ENCODE measurements at regions not wholly inside any gene's neighbourhood (a gene's known extent, or its start where the extent isn't known, plus 50 kb on each side); places are given as distances from the start of the nearest gene placed in this dataset.

DNA sequence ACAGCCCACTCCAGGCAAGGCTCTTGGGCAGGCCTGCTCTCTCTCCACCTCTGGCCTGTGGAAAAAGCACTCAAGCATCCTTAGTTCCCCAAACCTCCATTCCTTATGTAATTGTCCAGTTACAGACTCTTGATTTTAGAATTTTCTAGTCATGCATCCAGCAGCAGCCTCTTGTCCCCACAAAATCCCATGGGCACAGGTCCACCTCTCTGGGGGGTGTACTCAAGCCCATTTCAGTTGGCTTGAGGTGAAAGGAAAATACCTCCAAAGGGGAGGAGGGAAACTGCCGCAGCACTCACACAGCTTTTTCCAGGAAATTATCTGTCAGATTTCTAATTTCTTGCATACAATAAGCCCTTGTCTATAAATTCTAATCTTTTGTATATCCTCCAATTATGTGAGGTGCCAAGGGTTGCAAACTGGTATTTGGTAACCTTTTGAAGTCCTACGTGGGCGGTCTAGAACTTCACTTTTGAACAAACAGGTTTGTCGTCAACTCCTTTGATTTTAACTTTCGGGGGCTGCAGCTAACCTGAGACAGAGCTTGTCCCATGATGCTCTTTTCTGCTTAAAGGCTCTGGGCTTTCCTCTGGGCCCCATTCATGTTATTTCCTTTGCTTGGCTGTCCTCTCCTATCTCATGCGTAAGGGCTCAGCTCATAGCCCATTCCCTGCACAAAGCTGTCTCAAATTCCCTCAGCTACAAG, 104.7 kb upstream of the CEP85L start:
- no peaks in the 10 kb centered on the region for H3K9me3 ChIP-seq (replicated peaks; ENCODE audit: control insufficient read depth, insufficient read depth, low read length)
- H3K4me1 ChIP-seq (ENCODE audit: control insufficient read depth, insufficient read depth, low read length) = no peaks in the 10 kb centered on the region
- no peaks in the 10 kb centered on the region; a peak in 1 of 4 replicates for H3K27me3 ChIP-seq (replicated peaks in 1 of 2; ENCODE audit: control insufficient read depth in 2 of 2, insufficient read depth in 2 of 2, low read length in 1 of 2)
- no peak for ATAC-seq
- H3K36me3 ChIP-seq (ENCODE audit: control insufficient read depth in 2 of 2, insufficient read depth in 2 of 2, low read length in 1 of 2) = no peaks in the 10 kb centered on the region
- POLR2A ChIA-PET = no interaction called here
- no peak overlapping the region for H3K9ac ChIP-seq (ENCODE audit: control insufficient read depth, insufficient read depth, low read length)
- CTCF ChIA-PET = no interaction called here
- no peak overlapping the region for H2AFZ ChIP-seq (ENCODE audit: control insufficient read depth, low read depth, low read length)
- H3K4me2 ChIP-seq (ENCODE audit: control insufficient read depth, insufficient read depth) = no peak overlapping the region
- DNase-seq (ENCODE audit: low read depth, low spot score) = no peak
- no peak for TF ChIP-seq MTA3 (IDR thresholded peaks at IDR 0.05; ENCODE audit: borderline replicate concordance, low read length)
- TF ChIP-seq ZNF24 (IDR thresholded peaks at IDR 0.05) = no peak
- no peak for FAIRE-seq
- no peak overlapping the region for H3K4me3 ChIP-seq
- RAD21 ChIA-PET (ENCODE audit: unreplicated experiment) = no interaction called here
- intact Hi-C loops (cut with micrococcal nuclease; ENCODE audit: unreplicated experiment) (no loop called here), in situ Hi-C loops (cut with MboI) (no loop called here)
- BruUV-seq (replicated peaks) = no TSS peak
- no peak overlapping the region for H3K27ac ChIP-seq (ENCODE audit: control insufficient read depth, insufficient read depth)
- WGBS (ENCODE audit: insufficient coverage, insufficient replicate concordance, low lambda C conversion rate, missing lambda C conversion rate) = 55% methylated on average over 6 of the region's 6 CpGs
- SMC1A ChIA-PET (ENCODE audit: uncharacterized antibody, unreplicated experiment) = no interaction called here
- H4K20me1 ChIP-seq (ENCODE audit: control insufficient read depth, insufficient read depth) = no peaks in the 10 kb centered on the region
- H3K79me2 ChIP-seq (ENCODE audit: control insufficient read depth, insufficient read depth, low read length) = no peaks in the 10 kb centered on the region

DNA sequence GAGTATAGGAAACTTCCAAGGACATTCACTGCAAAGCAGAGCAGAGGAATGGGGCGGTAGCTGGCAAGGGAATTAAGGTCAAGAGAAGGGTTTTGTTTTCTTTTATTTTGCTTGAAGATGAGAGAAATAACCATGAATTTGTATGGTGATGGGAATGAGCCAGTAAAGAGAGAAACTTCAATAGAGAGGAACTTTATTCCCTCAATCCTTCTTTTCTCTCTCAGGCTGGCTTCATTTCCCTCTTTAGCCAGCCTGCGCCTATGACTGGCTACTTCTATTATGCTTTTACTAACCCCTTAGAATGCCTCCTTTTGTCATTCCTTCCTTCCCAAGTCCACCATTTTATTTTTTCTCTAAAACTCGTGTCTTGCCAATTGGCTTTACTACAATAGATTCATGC, 101.4 kb upstream of the CEP85L start:
- RAD21 ChIA-PET (ENCODE audit: unreplicated experiment) = no interaction called here
- CTCF ChIA-PET = no interaction called here
- in situ Hi-C loops (cut with MboI) = no loop called here

More for the DNA sequence above, 101.4 kb upstream of the CEP85L start:
- H3K27me3 ChIP-seq (replicated peaks in 1 of 2; ENCODE audit: control insufficient read depth in 2 of 2, insufficient read depth in 2 of 2, low read length in 1 of 2) = no peaks in the 10 kb centered on the region; a peak in 1 of 4 replicates
- no peak overlapping the region for H3K4me2 ChIP-seq (ENCODE audit: control insufficient read depth, insufficient read depth)
- no peak overlapping the region for H3K4me3 ChIP-seq
- no TSS peak for BruUV-seq (replicated peaks)
- H3K9me3 ChIP-seq (replicated peaks; ENCODE audit: control insufficient read depth, insufficient read depth, low read length) = no peaks in the 10 kb centered on the region
- SMC1A ChIA-PET (ENCODE audit: uncharacterized antibody, unreplicated experiment) = no interaction called here
- no peak for TF ChIP-seq CBX5 (IDR thresholded peaks at IDR 0.05; ENCODE audit: low read depth)
- TF ChIP-seq IRF4 (IDR thresholded peaks at IDR 0.05; ENCODE audit: low read depth, low read length) = no peak
- no peak for TF ChIP-seq RUNX3 (IDR thresholded peaks at IDR 0.05; ENCODE audit: low read length)
- no peak for TF ChIP-seq NR2C2 (IDR thresholded peaks at IDR 0.05; ENCODE audit: borderline replicate concordance, control insufficient read depth, insufficient read length, low read depth)
- no peak for TF ChIP-seq STAT1 (conservative IDR thresholded peaks at IDR 0.05)
- no peak for TF ChIP-seq ZNF207 (IDR thresholded peaks at IDR 0.05; ENCODE audit: borderline replicate concordance)
- TF ChIP-seq, protein P1, sequence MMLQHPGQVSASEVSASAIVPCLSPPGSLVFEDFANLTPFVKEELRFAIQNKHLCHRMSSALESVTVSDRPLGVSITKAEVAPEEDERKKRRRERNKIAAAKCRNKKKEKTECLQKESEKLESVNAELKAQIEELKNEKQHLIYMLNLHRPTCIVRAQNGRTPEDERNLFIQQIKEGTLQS (IDR thresholded peaks at IDR 0.05; ENCODE audit: borderline replicate concordance, extremely low read depth, low read depth, low read length) = no peak
- TF ChIP-seq MTA3 (IDR thresholded peaks at IDR 0.05; ENCODE audit: borderline replicate concordance, low read length) = no peak
- TF ChIP-seq PAX5 (IDR thresholded peaks at IDR 0.05; ENCODE audit: borderline replicate concordance, low read depth, low read length) = no peak
- TF ChIP-seq EZH2 (IDR thresholded peaks at IDR 0.05; ENCODE audit: borderline replicate concordance, control insufficient read depth, low read depth, low read length) = no peak
- no peak for TF ChIP-seq TBL1XR1 (IDR thresholded peaks at IDR 0.05; ENCODE audit: low read depth, low read length)
- TF ChIP-seq, protein P2, sequence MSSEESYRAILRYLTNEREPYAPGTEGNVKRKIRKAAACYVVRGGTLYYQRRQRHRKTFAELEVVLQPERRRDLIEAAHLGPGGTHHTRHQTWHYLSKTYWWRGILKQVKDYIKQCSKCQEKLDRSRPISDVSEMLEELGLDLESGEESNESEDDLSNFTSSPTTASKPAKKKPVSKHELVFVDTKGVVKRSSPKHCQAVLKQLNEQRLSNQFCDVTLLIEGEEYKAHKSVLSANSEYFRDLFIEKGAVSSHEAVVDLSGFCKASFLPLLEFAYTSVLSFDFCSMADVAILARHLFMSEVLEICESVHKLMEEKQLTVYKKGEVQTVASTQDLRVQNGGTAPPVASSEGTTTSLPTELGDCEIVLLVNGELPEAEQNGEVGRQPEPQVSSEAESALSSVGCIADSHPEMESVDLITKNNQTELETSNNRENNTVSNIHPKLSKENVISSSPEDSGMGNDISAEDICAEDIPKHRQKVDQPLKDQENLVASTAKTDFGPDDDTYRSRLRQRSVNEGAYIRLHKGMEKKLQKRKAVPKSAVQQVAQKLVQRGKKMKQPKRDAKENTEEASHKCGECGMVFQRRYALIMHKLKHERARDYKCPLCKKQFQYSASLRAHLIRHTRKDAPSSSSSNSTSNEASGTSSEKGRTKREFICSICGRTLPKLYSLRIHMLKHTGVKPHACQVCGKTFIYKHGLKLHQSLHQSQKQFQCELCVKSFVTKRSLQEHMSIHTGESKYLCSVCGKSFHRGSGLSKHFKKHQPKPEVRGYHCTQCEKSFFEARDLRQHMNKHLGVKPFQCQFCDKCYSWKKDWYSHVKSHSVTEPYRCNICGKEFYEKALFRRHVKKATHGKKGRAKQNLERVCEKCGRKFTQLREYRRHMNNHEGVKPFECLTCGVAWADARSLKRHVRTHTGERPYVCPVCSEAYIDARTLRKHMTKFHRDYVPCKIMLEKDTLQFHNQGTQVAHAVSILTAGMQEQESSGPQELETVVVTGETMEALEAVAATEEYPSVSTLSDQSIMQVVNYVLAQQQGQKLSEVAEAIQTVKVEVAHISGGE (CRISPR knock-in tag; IDR thresholded peaks at IDR 0.05) = no peak
- no peak for FAIRE-seq
- no peaks in the 10 kb centered on the region for H4K20me1 ChIP-seq (ENCODE audit: control insufficient read depth, insufficient read depth)
- H3K27ac ChIP-seq (ENCODE audit: control insufficient read depth, insufficient read depth) = no peak overlapping the region
- no peaks in the 10 kb centered on the region for H3K4me1 ChIP-seq (ENCODE audit: control insufficient read depth, insufficient read depth, low read length)
- no peak for DNase-seq (ENCODE audit: low read depth, low spot score)
- POLR2A ChIA-PET = no interaction called here
- H3K79me2 ChIP-seq (ENCODE audit: control insufficient read depth, insufficient read depth, low read length) = no peaks in the 10 kb centered on the region
- no peak for ATAC-seq
- no peaks in the 10 kb centered on the region for H3K36me3 ChIP-seq (ENCODE audit: control insufficient read depth in 2 of 2, insufficient read depth in 2 of 2, low read length in 1 of 2)
- H3K9ac ChIP-seq (ENCODE audit: control insufficient read depth, insufficient read depth, low read length) = no peak overlapping the region
- WGBS (ENCODE audit: insufficient coverage, insufficient replicate concordance, low lambda C conversion rate, missing lambda C conversion rate) = 31% methylated on average over 3 of the region's 3 CpGs
- H2AFZ ChIP-seq (ENCODE audit: control insufficient read depth, low read depth, low read length) = no peak overlapping the region
- intact Hi-C loops (cut with micrococcal nuclease; ENCODE audit: unreplicated experiment) = no loop called here

All from GM12878 (cell line).